ENCODE measurements at regions not wholly inside any gene's neighbourhood (a gene's known extent, or its start where the extent isn't known, plus 50 kb on each side); places are given as distances from the start of the nearest gene placed in this dataset.

- Histone ChIP-seq H3K4me3 (no peak overlapping the region), H3K36me3 (ENCODE audit: control insufficient read depth, insufficient read depth, low read length) (no peaks in the 10 kb centered on the region), H3K4me1 (replicated peaks in 1 of 2; ENCODE audit: control insufficient read depth in 2 of 2, insufficient read depth in 2 of 2, low read length in 2 of 2) (peaks cover 0 to 29% of the 10 kb centered on the region in 2 experiments; a peak in 2 of 5 replicates), H2AFZ (ENCODE audit: low read depth, low read length) (0 out of 2 replicates have a peak overlapping the region, but pooled peaks have one; percentile 78), H4K20me1 (replicated peaks; ENCODE audit: control insufficient read depth, insufficient read depth, low read length) (no peaks in the 10 kb centered on the region), H3K9me1 (ENCODE audit: control insufficient read depth, insufficient read depth, low read length) (no peaks in the 10 kb centered on the region), H3K4me2 (ENCODE audit: insufficient read depth, low read length) (no peak overlapping the region), H3K27me3 (ENCODE audit: control insufficient read depth in 2 of 2, insufficient read depth in 2 of 2, low read length in 2 of 2) (no peaks in the 10 kb centered on the region), H3K9ac (ENCODE audit: insufficient read depth in 1 of 2, low read depth in 2 of 2, low read length in 2 of 2) (no peak overlapping the region), H3K27ac (ENCODE audit: extremely low read depth, low read depth, low read length) (no peak overlapping the region), H3K9me3 (replicated peaks; ENCODE audit: control insufficient read depth, insufficient read depth, low read depth, low read length) (0 out of 2 replicates have a peak, but pooled peaks cover 2% of the 10 kb centered on the region), H3K79me2 (ENCODE audit: control insufficient read depth, insufficient read depth, low read length) (no peaks in the 10 kb centered on the region)
- in situ Hi-C loops (cut with MboI): no loop called here
- TF ChIP-seq RNF219 (CRISPR knock-in tag; IDR thresholded peaks at IDR 0.05): no peak
- no peak for TF ChIP-seq MNT (conservative IDR thresholded peaks at IDR 0.05)
- TF ChIP-seq CHD2 (IDR thresholded peaks at IDR 0.05; ENCODE audit: low read depth, low read length): no peak
- TF ChIP-seq ATF1 (CRISPR knock-in tag; IDR thresholded peaks at IDR 0.05): no peak
- no peak for TF ChIP-seq ATF1 (tag; IDR thresholded peaks at IDR 0.05)
- TF ChIP-seq FOSL1 (tag; conservative IDR thresholded peaks at IDR 0.05): 0 out of 2 replicates have a peak, but pooled peaks have one; percentile 29
- ATAC-seq (no peak), DNase-seq (ENCODE audit: extremely low read depth in 1 of 4, low spot score in 3 of 4) (no peak), FAIRE-seq (no peak)
- intact Hi-C loops (cut with micrococcal nuclease): loop anchor here (2.0 to 5.0 kb wide), 2 partner anchors 79 to 80 kb away; no protein-coding TSS in a partner anchor
- CTCF ChIA-PET (ENCODE audit: low intra/inter-chr PET ratio): no interaction called here
- BruUV-seq (replicated peaks): no TSS peak
- whole genome bisulfite sequencing (ENCODE audit: insufficient coverage, low coverage, missing lambda C conversion rate): 34% methylated on average over 3 of the region's 3 CpGs
- POLR2A ChIA-PET: interaction anchor here (1.4 kb wide), 1 partner anchor 15 kb away, joined by 4 read pairs; no protein-coding TSS in a partner anchor
Measured at GRCh38 chr5:68381060-68381459, 165.5 kb downstream of the PIK3R1 start.

Measured in K562 (cell line).